PC-3 (cell line): ENCODE measurements at regions not wholly inside any gene's neighbourhood (a gene's known extent, or its start where the extent isn't known, plus 50 kb on each side); places are given as distances from the start of the nearest gene placed in this dataset.

Source experiments
- ATAC-seq: fragments of 200-7000 bp; cut with Tn5 transposase; 2 replicates; pipeline ENCODE4 v1.9.1; 2020; ENCODE audit warnings: mild to moderate bottlenecking, moderate library complexity
- BruUV-seq: library from RNA; stranded (reverse); fragments of 400-500 nt; replicated peaks from 2 replicates; lab custom pipeline; 2021; lab: Mats Ljungman, UMichigan
- CTCF ChIA-PET: fragments of 300-600 bp; sonication (Branson Sonifier 250); formaldehyde crosslinking; loops from one replicate; lab custom pipeline; 2022; ENCODE audit warnings: antibody characterized with exemption; lab: Charles Lee
- POLR2A ChIA-PET: fragments of 300-600 bp; sonication (Branson Sonifier 250); formaldehyde crosslinking; loops from one replicate; lab custom pipeline; 2022; ENCODE audit warnings: antibody characterized with exemption; ENCODE audit not compliant: unreplicated experiment; lab: Charles Lee
- DNase-seq: peaks from one replicate; pipeline ENCODE4 v3.0.0-alpha.2; 2015
- H2AFZ ChIP-seq: fragments of 300-600 bp; sonication (generic); 2 replicates; pipeline ENCODE4 v1.6.0; 2016; ENCODE audit warnings: antibody characterized with exemption, low read length
- H3F3A ChIP-seq: fragments of 300-600 bp; sonication (generic); one replicate; pipeline ENCODE4 v1.6.0; 2017; ENCODE audit warnings: antibody characterized with exemption, low read length, control low read depth, mild to moderate bottlenecking; ENCODE audit not compliant: unreplicated experiment
- H3K27ac ChIP-seq: fragments of 300-600 bp; sonication (generic); 2 replicates; pipeline ENCODE4 v1.5.1; 2016; ENCODE audit warnings: mild to moderate bottlenecking, low read length
- H3K27me3 ChIP-seq: fragments of 300-600 bp; sonication (generic); 2 replicates; pipeline ENCODE4 v1.6.1; 2016; ENCODE audit warnings: low read length, mixed read lengths
- H3K36me3 ChIP-seq: fragments of 300-600 bp; sonication (generic); 2 replicates; pipeline ENCODE4 v1.6.1; 2016; ENCODE audit warnings: low read depth, mixed run types, low read length, mixed read lengths
- H3K4me1 ChIP-seq: fragments of 300-600 bp; sonication (generic); 2 replicates; pipeline ENCODE4 v1.5.1; 2016; ENCODE audit warnings: low read length; ENCODE audit not compliant: insufficient read depth
- H3K4me2 ChIP-seq: fragments of 300-600 bp; sonication (generic); 2 replicates; pipeline ENCODE4 v1.6.0; 2016; ENCODE audit warnings: low read length
- H3K4me3 ChIP-seq: fragments of 300-600 bp; sonication (generic); 2 replicates; pipeline ENCODE4 v1.5.1; 2016; ENCODE audit warnings: mild to moderate bottlenecking, low read length, mixed read lengths
- H3K79me2 ChIP-seq: fragments of 300-600 bp; sonication (generic); 2 replicates; pipeline ENCODE4 v1.6.1; 2017; ENCODE audit warnings: low read length, mixed read lengths
- H3K9ac ChIP-seq: fragments of 300-600 bp; sonication (generic); 2 replicates; pipeline ENCODE4 v1.6.0; 2016; ENCODE audit warnings: mild to moderate bottlenecking, low read length
- H3K9me2 ChIP-seq: fragments of 300-600 bp; sonication (generic); replicated peaks from 2 replicates; pipeline ENCODE4 v1.6.1; 2016; ENCODE audit warnings: mixed run types, low read length, mixed read lengths
- H3K9me3 ChIP-seq: fragments of 300-600 bp; sonication (generic); 2 replicates; pipeline ENCODE4 v1.6.1; 2016; ENCODE audit warnings: low read length, mixed read lengths
- H4K20me1 ChIP-seq: fragments of 300-600 bp; sonication (generic); 2 replicates; pipeline ENCODE4 v1.6.1; 2016; ENCODE audit warnings: low read length, mixed read lengths
- EZH2 ChIP-seq: fragments of 300-600 bp; sonication (generic); IDR thresholded peaks from one replicate; pipeline ENCODE4 v1.6.1; 2017; ENCODE audit warnings: antibody characterized with exemption, mild to moderate bottlenecking, low read length; ENCODE audit not compliant: unreplicated experiment
- EZH2phosphoT487 ChIP-seq: fragments of 300-600 bp; sonication (generic); IDR thresholded peaks from 2 replicates; pipeline ENCODE4 v1.6.1; 2018; ENCODE audit warnings: mild to moderate bottlenecking, antibody characterized with exemption, low read length, borderline replicate concordance
- intact Hi-C: fragments of 100-400 bp; cut with micrococcal nuclease; formaldehyde crosslinking; loops from 2 replicates; pipeline ENCODE4 v1.9.0; 2023
- TF ChIP-seq, protein P1 (sequence below): fragments of 300-600 bp; sonication (generic); conservative IDR thresholded peaks from 2 replicates; pipeline ENCODE4 v1.5.1; 2017; ENCODE audit warnings: antibody characterized with exemption, low read depth, mild to moderate bottlenecking, low read length

DNA sequence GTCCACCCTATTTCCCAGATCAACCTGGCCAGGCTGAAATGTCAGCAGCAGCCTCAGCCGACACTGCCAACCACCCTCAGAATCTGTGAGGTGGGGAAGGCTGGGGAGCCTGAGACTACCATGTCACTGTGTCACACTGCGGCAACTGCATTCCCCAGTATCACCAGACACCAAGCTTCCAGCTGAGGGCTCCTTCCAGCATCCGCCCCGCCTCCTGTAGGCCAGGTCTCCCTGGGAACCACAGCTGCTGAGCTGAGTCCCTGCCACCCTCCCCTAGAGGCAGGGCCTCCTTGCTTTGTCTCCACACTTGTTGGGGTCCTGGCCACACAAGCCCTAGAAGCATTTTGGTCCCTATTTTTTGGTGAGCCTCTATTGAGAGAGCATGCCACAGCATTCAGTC lies 115.7 kb downstream of the UNC5CL start:
- intact Hi-C loops = no loop called here
- H3K9me2 ChIP-seq = no peaks in the 10 kb centered on the region
- no peaks in the 10 kb centered on the region for H3F3A ChIP-seq
- H3K4me2 ChIP-seq = no peak overlapping the region
- H3K27me3 ChIP-seq = no peaks in the 10 kb centered on the region
- no TSS peak for BruUV-seq
- H3K27ac ChIP-seq = no peak overlapping the region
- DNase-seq (no peak), ATAC-seq (no peak)
- POLR2A ChIA-PET = interaction anchor here (0.7 kb wide), 1 partner anchor 9 kb away, joined by 4 read pairs; no protein-coding TSS in a partner anchor
- H3K4me1 ChIP-seq = peaks cover 8% of the 10 kb centered on the region; the same call in 1 of the 2 replicates
- H3K9me3 ChIP-seq = no peaks in the 10 kb centered on the region
- H3K9ac ChIP-seq = no peak overlapping the region
- no peaks in the 10 kb centered on the region for H3K79me2 ChIP-seq
- no peak for TF ChIP-seq EZH2
- CTCF ChIA-PET = no interaction called here
- H3K4me3 ChIP-seq = no peak overlapping the region
- no peaks in the 10 kb centered on the region for H3K36me3 ChIP-seq
- H4K20me1 ChIP-seq = no peaks in the 10 kb centered on the region
- H2AFZ ChIP-seq = no peak overlapping the region

DNA sequence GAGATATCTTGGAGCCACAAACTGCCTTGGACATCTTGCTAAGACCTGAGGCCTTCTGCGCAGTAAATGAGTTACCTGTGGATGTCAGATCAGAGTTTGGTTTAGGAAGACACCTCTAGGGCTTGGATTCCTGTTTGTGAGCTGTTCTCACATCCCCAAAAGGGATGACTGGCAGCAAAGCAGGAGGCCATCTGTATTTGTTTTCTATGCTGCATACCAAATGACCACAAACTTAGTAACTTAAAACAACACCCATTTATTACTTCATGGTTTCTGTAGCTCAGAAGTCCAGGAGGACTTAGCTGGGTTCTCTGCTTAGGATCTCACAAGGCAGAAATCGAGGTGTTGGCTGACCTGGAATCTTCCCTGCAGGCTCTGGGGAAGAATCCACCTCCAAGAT lies 116.7 kb downstream of the UNC5CL start:
- Histone ChIP-seq H3K9ac (no peak overlapping the region), H3F3A (no peaks in the 10 kb centered on the region), H3K36me3 (no peaks in the 10 kb centered on the region), H2AFZ (no peak overlapping the region), H3K9me2 (no peaks in the 10 kb centered on the region), H3K9me3 (no peaks in the 10 kb centered on the region), H3K79me2 (no peaks in the 10 kb centered on the region), H3K4me3 (no peak overlapping the region), H3K4me1 (peaks cover 8% of the 10 kb centered on the region; the same call in 1 of the 2 replicates), H3K27ac (no peak overlapping the region), H4K20me1 (no peaks in the 10 kb centered on the region), H3K27me3 (no peaks in the 10 kb centered on the region), H3K4me2 (no peak overlapping the region)
- TF ChIP-seq, protein P1, sequence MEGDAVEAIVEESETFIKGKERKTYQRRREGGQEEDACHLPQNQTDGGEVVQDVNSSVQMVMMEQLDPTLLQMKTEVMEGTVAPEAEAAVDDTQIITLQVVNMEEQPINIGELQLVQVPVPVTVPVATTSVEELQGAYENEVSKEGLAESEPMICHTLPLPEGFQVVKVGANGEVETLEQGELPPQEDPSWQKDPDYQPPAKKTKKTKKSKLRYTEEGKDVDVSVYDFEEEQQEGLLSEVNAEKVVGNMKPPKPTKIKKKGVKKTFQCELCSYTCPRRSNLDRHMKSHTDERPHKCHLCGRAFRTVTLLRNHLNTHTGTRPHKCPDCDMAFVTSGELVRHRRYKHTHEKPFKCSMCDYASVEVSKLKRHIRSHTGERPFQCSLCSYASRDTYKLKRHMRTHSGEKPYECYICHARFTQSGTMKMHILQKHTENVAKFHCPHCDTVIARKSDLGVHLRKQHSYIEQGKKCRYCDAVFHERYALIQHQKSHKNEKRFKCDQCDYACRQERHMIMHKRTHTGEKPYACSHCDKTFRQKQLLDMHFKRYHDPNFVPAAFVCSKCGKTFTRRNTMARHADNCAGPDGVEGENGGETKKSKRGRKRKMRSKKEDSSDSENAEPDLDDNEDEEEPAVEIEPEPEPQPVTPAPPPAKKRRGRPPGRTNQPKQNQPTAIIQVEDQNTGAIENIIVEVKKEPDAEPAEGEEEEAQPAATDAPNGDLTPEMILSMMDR = no peak
- no peak for TF ChIP-seq EZH2phosphoT487
- no peak for TF ChIP-seq EZH2
- ChIA-PET CTCF (interaction anchor here (0.7 kb wide), 1 partner anchor 105 kb away, joined by 3 read pairs; no protein-coding TSS in a partner anchor), POLR2A (interaction anchor here (0.6 kb wide), 1 partner anchor 52 kb away, joined by 5 read pairs; no protein-coding TSS in a partner anchor)
- ATAC-seq (peak; percentile 51), DNase-seq (peak; percentile 17)
- no TSS peak for BruUV-seq
- intact Hi-C loops = no loop called here

DNA sequence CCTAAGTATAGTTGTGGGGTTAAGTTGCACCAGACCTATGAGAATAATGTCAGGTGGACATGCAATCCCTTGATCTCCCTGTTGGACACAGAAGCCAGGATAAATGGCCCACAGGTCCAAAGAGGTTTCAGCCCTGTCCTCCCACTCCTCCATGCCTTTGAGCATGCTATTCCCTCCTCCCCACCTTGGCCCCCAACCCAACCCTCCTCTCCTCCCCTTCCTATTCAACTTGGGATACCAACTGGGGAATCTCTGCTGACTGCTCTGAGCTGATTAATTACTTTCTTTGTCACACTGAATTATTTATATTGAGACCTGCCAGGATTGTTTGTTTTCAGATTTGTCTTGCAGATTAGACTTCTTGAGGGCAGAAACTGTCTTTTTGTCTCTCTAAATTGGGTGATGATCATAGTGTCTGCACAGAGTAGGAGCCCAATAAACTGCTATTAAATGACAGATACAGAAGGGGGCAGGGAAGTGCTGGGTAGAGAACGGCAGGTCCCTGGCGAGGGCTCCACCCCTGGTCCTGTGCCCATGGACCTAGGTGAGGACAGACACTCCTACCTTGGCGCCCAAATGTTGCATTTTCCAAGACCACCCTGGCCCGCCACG lies 120.9 kb downstream of the UNC5CL start:
- no peak for TF ChIP-seq EZH2
- TF ChIP-seq, protein P1 = 0 out of 2 replicates have a peak, but pooled peaks have one; percentile 8
- Histone ChIP-seq H3K9me2 (no peaks in the 10 kb centered on the region), H3K36me3 (no peaks in the 10 kb centered on the region), H3K4me1 (peaks cover 8% of the 10 kb centered on the region; the same call in 1 of the 2 replicates), H3K9me3 (no peaks in the 10 kb centered on the region), H3K27ac (no peak overlapping the region), H3K27me3 (no peaks in the 10 kb centered on the region), H4K20me1 (no peaks in the 10 kb centered on the region), H3K4me2 (no peak overlapping the region), H3K9ac (no peak overlapping the region), H2AFZ (no peak overlapping the region), H3K4me3 (no peak overlapping the region), H3K79me2 (no peaks in the 10 kb centered on the region), H3F3A (no peaks in the 10 kb centered on the region)
- ChIA-PET CTCF (no interaction called here), POLR2A (no interaction called here)
- intact Hi-C loops = no loop called here
- DNase-seq = no peak
- ATAC-seq = 0 out of 2 replicates have a peak, but pooled peaks have one; percentile 45
- no TSS peak for BruUV-seq
